Panc1 (cell line): ENCODE measurements at regions not wholly inside any gene's neighbourhood (a gene's known extent, or its start where the extent isn't known, plus 50 kb on each side); places are given as distances from the start of the nearest gene placed in this dataset.
A peak's percentile ranks its signal among the peaks of the same experiment; 100 is the strongest.

Source experiments
- ATAC-seq: fragments of 200-7000 bp; cut with Tn5 transposase; 2 replicates; pipeline ENCODE4 v1.9.1; 2020; ENCODE audit warnings: mild to moderate bottlenecking, moderate library complexity
- BruUV-seq: library from RNA; stranded (reverse); fragments of 400-500 nt; replicated peaks from 2 replicates; lab custom pipeline; 2021; lab: Mats Ljungman, UMichigan
- CTCF ChIA-PET: fragments of 300-600 bp; sonication (Branson Sonifier 250); formaldehyde crosslinking; loops from one replicate; lab custom pipeline; 2022; ENCODE audit warnings: antibody characterized with exemption; lab: Charles Lee
- POLR2A ChIA-PET: fragments of 300-600 bp; sonication (Branson Sonifier 250); formaldehyde crosslinking; loops from one replicate; lab custom pipeline; 2022; ENCODE audit warnings: antibody characterized with exemption; lab: Charles Lee
- DNase-seq: peaks from one replicate; pipeline ENCODE4 v3.0.0-alpha.2; 2010; ENCODE audit warnings: low read depth, low spot score
- H3K27ac ChIP-seq: 2 replicates; pipeline ENCODE4 v1.5.1; 2011; ENCODE audit warnings: mild to moderate bottlenecking, low read length, inconsistent platforms
- H3K27me3 ChIP-seq: fragments of 200-500 bp; sonication (Bioruptor generic); 2 replicates; pipeline ENCODE4 v1.6.0; 2014; ENCODE audit warnings: low read length, inconsistent platforms; ENCODE audit not compliant: control insufficient read depth, insufficient read depth
- H3K36me3 ChIP-seq: fragments of 200-500 bp; sonication (Bioruptor generic); 2 replicates; pipeline ENCODE4 v1.5.1; 2014; ENCODE audit warnings: inconsistent platforms, mild to moderate bottlenecking, low read length, moderate library complexity; ENCODE audit not compliant: control insufficient read depth, insufficient read depth
- H3K4me1 ChIP-seq: 2 replicates; pipeline ENCODE4 v1.5.1; 2011; ENCODE audit warnings: inconsistent platforms, mild to moderate bottlenecking, low read length, moderate library complexity; ENCODE audit not compliant: control insufficient read depth, insufficient read depth
- H3K4me3 ChIP-seq, 2 experiments: 2 replicates each; pipeline ENCODE4 v1.5.1; 2011 to 2012; ENCODE audit warnings: low read depth in 2 of 2, low read length in 2 of 2, mild to moderate bottlenecking in 2 of 2, inconsistent platforms in 1 of 2, moderate library complexity in 1 of 2
- H3K9me3 ChIP-seq: fragments of 200-500 bp; sonication (Bioruptor generic); 2 replicates; pipeline ENCODE4 v1.5.1; 2014; ENCODE audit warnings: low read depth, mild to moderate bottlenecking, inconsistent platforms, low read length, moderate library complexity; ENCODE audit not compliant: control insufficient read depth, insufficient read depth
- POLR2AphosphoS5 ChIP-seq: IDR thresholded peaks from 2 replicates; pipeline ENCODE4 v1.6.1; 2012; ENCODE audit warnings: mild to moderate bottlenecking, low read depth, low read length, moderate library complexity
- SIN3A ChIP-seq: IDR thresholded peaks from 2 replicates; pipeline ENCODE4 v1.6.1; 2012; ENCODE audit warnings: low read depth, mild to moderate bottlenecking, low read length, moderate library complexity, borderline replicate concordance; ENCODE audit not compliant: insufficient read depth
- TCF7L2 ChIP-seq: IDR thresholded peaks from 2 replicates; pipeline ENCODE4 v1.6.1; 2011; ENCODE audit warnings: mild to moderate bottlenecking, low read depth, low read length, inconsistent platforms
- in situ Hi-C: cut with HindIII; loops from 2 replicates; pipeline ENCODE4 v1.10.0; 2016; ENCODE audit warnings: low sequenced_read_pairs, low pct_unique_long_range_greater_than_20kb
- intact Hi-C: fragments of 100-400 bp; cut with micrococcal nuclease; formaldehyde crosslinking; loops from one replicate; pipeline ENCODE4 v1.10.0; 2022; ENCODE audit not compliant: unreplicated experiment
- TF ChIP-seq, protein P1 (sequence below): fragments of 450-650 bp; IDR thresholded peaks from 2 replicates; pipeline ENCODE4 v1.5.1; 2017; ENCODE audit warnings: mild to moderate bottlenecking
- TF ChIP-seq, protein P2 (sequence below), 2 experiments: IDR thresholded peaks; 2 replicates each; pipeline ENCODE4 v1.6.1; 2011 to 2012; ENCODE audit warnings: low read depth in 2 of 2, control low read depth in 1 of 2, low read length in 1 of 2, mild to moderate bottlenecking in 1 of 2, moderate library complexity in 1 of 2; ENCODE audit not compliant: insufficient read depth in 1 of 2

DNA sequence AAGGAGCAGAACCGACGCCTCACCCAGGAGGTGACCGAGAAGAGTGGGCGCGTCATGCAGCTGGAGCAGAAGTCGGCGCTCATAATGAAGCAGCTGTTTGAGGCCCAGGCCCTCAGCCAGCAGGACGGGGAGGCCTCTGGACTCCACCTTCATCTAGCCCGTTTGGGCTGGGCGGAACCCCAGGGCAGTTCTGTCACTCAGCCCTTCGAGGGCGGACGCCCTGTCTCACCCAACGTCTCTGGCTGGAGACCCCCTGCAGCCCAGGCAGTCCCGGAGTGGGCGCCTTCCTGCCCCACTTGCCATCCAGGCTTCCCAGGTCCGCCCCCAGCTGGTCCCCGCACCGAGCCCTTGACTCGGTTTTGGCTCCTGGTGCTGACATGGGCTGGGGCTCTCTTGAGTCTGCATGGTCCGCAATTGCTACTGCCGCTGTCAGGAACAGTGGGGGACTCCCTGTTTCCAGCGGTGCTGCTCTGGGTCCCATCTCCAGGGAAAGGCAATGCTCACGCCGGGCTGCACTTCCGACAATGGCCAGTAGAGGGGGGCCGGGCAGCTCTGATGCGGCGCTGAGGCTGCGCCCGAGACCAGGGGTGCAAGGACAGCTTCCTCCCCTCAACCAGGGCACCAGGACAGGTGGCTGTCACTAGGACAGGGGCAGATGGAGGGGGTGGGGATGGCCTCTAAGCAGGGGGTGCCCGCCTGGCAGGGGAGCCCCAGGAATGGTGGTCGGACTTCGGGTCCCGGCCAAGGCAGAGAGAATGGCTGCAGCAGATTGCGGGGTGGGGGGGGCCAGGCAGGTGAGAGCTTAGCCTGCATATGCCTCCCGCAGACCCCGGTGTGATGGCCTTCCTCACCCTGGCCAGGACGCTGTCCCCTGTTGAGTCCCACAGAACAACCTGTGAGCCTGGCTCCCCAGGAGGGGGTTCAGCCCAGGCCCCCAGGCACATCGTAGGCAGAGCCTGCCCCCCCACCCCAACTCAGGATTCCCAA, 71.2 kb upstream of the KCTD7 start:
- ATAC-seq (peak; percentile 87), DNase-seq (peak; percentile 27)
- no TSS peak for BruUV-seq
- Histone ChIP-seq H3K36me3 (peaks cover 10% of the 10 kb centered on the region), H3K4me1 (peaks cover 11% of the 10 kb centered on the region), H3K9me3 (no peaks in the 10 kb centered on the region), H3K4me3 (no peak overlapping the region), H3K27ac (no peak overlapping the region), H3K27me3 (no peaks in the 10 kb centered on the region)
- intact Hi-C loops (no loop called here), in situ Hi-C loops (no loop called here)
- TF ChIP-seq SIN3A, result no peak
- TF ChIP-seq, protein P1, sequence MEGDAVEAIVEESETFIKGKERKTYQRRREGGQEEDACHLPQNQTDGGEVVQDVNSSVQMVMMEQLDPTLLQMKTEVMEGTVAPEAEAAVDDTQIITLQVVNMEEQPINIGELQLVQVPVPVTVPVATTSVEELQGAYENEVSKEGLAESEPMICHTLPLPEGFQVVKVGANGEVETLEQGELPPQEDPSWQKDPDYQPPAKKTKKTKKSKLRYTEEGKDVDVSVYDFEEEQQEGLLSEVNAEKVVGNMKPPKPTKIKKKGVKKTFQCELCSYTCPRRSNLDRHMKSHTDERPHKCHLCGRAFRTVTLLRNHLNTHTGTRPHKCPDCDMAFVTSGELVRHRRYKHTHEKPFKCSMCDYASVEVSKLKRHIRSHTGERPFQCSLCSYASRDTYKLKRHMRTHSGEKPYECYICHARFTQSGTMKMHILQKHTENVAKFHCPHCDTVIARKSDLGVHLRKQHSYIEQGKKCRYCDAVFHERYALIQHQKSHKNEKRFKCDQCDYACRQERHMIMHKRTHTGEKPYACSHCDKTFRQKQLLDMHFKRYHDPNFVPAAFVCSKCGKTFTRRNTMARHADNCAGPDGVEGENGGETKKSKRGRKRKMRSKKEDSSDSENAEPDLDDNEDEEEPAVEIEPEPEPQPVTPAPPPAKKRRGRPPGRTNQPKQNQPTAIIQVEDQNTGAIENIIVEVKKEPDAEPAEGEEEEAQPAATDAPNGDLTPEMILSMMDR, result peak; percentile 99
- CTCF ChIA-PET, result interaction anchor here (0.5 to 1.3 kb wide), 6 partner anchors 11 to 299 kb away, joined by 3 to 9 read pairs (median 6); no protein-coding TSS in a partner anchor
- POLR2A ChIA-PET, result interaction anchor here (0.6 kb wide), 1 partner anchor 791 kb away, joined by 10 read pairs; no protein-coding TSS in a partner anchor

DNA sequence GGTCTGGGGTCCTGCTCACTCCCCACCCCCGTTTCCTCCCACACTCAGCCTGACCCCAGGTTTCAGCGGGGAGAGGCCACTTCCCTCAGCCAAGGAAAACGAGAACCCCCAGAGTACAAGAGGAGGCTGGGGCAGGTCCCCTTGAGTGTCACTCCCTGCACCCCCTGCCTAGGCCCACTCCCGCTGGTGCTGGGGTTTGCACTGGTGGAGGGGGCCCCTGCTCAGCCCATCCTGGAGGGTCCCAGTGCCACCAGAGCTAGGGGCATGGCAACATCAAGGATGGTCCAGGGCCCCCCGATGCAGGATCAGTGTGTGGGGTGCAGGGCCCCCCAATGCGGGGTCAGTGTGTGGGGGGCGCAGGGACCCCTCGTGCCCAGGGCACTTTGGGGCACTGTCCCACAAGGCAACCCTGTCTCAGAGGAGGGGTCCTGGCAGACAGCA, 70.5 kb upstream of the KCTD7 start:
- Histone ChIP-seq H3K27ac (no peak overlapping the region), H3K36me3 (peaks cover 10% of the 10 kb centered on the region), H3K9me3 (no peaks in the 10 kb centered on the region), H3K4me1 (peaks cover 11% of the 10 kb centered on the region), H3K4me3 (no peak overlapping the region), H3K27me3 (no peaks in the 10 kb centered on the region)
- DNase-seq, result no peak
- peak; percentile 11 for ATAC-seq
- no TSS peak for BruUV-seq
- ChIA-PET POLR2A (no interaction called here), CTCF (interaction anchor here (0.8 to 1.3 kb wide), 3 partner anchors 17 to 300 kb away, joined by 3 to 9 read pairs (median 3); no protein-coding TSS in a partner anchor)
- in situ Hi-C loops (no loop called here), intact Hi-C loops (no loop called here)
- TF ChIP-seq SIN3A (no peak), POLR2AphosphoS5 (no peak), TCF7L2 (no peak)
- TF ChIP-seq, protein P1, result no peak
- TF ChIP-seq, protein P2, sequence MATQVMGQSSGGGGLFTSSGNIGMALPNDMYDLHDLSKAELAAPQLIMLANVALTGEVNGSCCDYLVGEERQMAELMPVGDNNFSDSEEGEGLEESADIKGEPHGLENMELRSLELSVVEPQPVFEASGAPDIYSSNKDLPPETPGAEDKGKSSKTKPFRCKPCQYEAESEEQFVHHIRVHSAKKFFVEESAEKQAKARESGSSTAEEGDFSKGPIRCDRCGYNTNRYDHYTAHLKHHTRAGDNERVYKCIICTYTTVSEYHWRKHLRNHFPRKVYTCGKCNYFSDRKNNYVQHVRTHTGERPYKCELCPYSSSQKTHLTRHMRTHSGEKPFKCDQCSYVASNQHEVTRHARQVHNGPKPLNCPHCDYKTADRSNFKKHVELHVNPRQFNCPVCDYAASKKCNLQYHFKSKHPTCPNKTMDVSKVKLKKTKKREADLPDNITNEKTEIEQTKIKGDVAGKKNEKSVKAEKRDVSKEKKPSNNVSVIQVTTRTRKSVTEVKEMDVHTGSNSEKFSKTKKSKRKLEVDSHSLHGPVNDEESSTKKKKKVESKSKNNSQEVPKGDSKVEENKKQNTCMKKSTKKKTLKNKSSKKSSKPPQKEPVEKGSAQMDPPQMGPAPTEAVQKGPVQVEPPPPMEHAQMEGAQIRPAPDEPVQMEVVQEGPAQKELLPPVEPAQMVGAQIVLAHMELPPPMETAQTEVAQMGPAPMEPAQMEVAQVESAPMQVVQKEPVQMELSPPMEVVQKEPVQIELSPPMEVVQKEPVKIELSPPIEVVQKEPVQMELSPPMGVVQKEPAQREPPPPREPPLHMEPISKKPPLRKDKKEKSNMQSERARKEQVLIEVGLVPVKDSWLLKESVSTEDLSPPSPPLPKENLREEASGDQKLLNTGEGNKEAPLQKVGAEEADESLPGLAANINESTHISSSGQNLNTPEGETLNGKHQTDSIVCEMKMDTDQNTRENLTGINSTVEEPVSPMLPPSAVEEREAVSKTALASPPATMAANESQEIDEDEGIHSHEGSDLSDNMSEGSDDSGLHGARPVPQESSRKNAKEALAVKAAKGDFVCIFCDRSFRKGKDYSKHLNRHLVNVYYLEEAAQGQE (IDR thresholded peaks at IDR 0.05; ENCODE audit: insufficient read depth in 1 of 2, low read depth in 2 of 2, low read length in 1 of 2), result no peak
